PC-3 (cell line): ENCODE measurements at regions not wholly inside any gene's neighbourhood (a gene's known extent, or its start where the extent isn't known, plus 50 kb on each side); places are given as distances from the start of the nearest gene placed in this dataset.

Source experiments
- EZH2 ChIP-seq: fragments of 300-600 bp; sonication (generic); IDR thresholded peaks from one replicate; pipeline ENCODE4 v1.6.1; 2017; ENCODE audit warnings: antibody characterized with exemption, mild to moderate bottlenecking, low read length; ENCODE audit not compliant: unreplicated experiment
- TF ChIP-seq, protein P1 (sequence below): fragments of 300-600 bp; sonication (generic); conservative IDR thresholded peaks from 2 replicates; pipeline ENCODE4 v1.5.1; 2017; ENCODE audit warnings: antibody characterized with exemption, low read depth, mild to moderate bottlenecking, low read length

DNA sequence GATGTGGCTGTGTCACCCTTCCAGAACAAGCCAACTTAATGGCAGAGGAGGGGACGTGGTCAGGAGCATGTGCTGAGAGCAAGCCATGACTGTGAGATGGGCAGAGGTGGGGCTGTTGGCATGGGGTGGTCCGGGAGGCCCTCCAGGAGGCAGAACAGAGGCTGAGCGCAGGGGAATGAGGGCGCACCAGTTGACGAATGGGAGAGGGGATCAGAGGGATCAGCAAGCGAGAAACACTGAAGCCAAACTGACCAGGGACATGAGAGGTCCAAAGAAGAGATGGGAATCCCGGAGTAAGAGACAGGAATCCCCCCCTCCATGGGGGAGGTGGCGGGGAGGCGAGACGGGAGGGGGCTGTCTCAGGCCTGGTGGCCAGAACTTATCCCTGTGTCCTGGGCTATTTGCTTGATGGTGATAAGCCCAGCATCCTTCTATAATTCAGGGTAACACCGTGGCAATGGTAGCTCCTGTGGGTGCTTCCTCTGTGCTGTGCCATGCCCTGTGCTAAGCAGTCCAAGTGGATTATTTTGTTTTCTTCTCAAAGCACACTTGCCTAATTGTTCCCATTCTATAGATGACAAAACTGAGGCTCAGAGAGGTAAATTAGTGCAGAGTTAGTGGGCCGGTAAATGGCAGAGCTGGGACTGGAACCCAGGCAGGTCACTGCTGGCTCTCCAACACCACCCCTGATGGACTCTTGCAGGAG, 83.4 kb upstream of the SHISAL1 start:
- TF ChIP-seq EZH2 = no peak
- TF ChIP-seq, protein P1, sequence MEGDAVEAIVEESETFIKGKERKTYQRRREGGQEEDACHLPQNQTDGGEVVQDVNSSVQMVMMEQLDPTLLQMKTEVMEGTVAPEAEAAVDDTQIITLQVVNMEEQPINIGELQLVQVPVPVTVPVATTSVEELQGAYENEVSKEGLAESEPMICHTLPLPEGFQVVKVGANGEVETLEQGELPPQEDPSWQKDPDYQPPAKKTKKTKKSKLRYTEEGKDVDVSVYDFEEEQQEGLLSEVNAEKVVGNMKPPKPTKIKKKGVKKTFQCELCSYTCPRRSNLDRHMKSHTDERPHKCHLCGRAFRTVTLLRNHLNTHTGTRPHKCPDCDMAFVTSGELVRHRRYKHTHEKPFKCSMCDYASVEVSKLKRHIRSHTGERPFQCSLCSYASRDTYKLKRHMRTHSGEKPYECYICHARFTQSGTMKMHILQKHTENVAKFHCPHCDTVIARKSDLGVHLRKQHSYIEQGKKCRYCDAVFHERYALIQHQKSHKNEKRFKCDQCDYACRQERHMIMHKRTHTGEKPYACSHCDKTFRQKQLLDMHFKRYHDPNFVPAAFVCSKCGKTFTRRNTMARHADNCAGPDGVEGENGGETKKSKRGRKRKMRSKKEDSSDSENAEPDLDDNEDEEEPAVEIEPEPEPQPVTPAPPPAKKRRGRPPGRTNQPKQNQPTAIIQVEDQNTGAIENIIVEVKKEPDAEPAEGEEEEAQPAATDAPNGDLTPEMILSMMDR = no peak
